ENCODE measurements at regions not wholly inside any gene's neighbourhood (a gene's known extent, or its start where the extent isn't known, plus 50 kb on each side); places are given as distances from the start of the nearest gene placed in this dataset.
"Not testable (repeated sequence)": the region's sequence is repeated elsewhere in the genome, so short reads cannot be mapped to it uniquely, and the experiment has no call there.

DNA sequence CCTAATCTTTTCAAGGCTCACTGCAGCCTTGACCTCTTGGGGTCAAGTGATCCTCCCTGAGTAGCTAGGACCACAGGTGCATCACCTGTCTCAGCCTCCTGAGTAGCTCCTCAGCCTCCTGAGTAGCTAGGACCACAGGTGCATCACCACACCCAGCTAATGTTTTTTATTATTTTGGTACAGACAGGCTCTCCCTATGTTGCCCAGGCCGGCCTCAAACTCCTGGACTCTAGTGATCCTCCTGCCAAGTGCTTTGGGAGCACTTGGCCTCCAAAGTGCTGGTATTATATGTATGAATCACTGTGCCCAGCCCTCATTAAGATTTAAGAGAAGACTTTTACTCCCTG, 58.5 kb upstream of the S1PR1 start:
- DNase-seq (no peak), ATAC-seq (no peak), FAIRE-seq (no peak)
- Histone ChIP-seq H3K36me3 (no peaks in the 10 kb centered on the region), H3K27me3 (no peaks in the 10 kb centered on the region), H3K9me3 (no peaks in the 10 kb centered on the region), H3K4me3 (no peak overlapping the region), H3K27ac (no peak overlapping the region), H3K4me1 (no peaks in the 10 kb centered on the region)
- TF ChIP-seq, protein P1, sequence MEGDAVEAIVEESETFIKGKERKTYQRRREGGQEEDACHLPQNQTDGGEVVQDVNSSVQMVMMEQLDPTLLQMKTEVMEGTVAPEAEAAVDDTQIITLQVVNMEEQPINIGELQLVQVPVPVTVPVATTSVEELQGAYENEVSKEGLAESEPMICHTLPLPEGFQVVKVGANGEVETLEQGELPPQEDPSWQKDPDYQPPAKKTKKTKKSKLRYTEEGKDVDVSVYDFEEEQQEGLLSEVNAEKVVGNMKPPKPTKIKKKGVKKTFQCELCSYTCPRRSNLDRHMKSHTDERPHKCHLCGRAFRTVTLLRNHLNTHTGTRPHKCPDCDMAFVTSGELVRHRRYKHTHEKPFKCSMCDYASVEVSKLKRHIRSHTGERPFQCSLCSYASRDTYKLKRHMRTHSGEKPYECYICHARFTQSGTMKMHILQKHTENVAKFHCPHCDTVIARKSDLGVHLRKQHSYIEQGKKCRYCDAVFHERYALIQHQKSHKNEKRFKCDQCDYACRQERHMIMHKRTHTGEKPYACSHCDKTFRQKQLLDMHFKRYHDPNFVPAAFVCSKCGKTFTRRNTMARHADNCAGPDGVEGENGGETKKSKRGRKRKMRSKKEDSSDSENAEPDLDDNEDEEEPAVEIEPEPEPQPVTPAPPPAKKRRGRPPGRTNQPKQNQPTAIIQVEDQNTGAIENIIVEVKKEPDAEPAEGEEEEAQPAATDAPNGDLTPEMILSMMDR (IDR thresholded peaks at IDR 0.05), result no peak
- intact Hi-C loops (cut with DNase I), result no loop called here
- WGBS, 2 donors, result 68 to 81% methylated on average over 1 of the region's 1 CpG

DNA sequence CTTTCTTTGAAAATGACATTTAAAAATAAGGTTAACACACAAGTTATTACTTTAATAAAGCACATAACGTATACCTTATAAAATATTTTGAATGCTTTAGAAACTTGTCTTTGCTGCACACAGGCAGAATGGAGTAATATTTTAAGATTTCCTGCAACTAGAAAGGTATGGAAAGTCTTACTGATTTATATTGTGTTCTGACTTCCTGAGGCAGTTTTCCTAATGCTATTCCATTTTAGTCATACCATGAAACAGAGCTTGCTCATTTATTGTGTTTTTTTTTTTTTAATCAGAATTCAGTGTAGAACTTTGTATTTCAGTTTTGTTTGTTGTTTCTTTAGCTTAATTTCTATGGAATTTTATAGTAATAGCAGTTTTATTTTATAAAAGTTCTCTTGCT, 60.9 kb upstream of the S1PR1 start:
- intact Hi-C loops (cut with DNase I), result no loop called here
- no peaks in the 10 kb centered on the region for H3K36me3 ChIP-seq
- H3K9me3 ChIP-seq, result no peaks in the 10 kb centered on the region
- TF ChIP-seq, protein P1 (IDR thresholded peaks at IDR 0.05), result no peak
- no peaks in the 10 kb centered on the region for H3K4me1 ChIP-seq
- H3K27me3 ChIP-seq, result no peaks in the 10 kb centered on the region
- H3K4me3 ChIP-seq, result no peak overlapping the region
- H3K27ac ChIP-seq, result no peak overlapping the region
- DNase-seq (no peak), FAIRE-seq (no peak), ATAC-seq (no peak)
- 54 to 74% methylated on average over 1 of the region's 1 CpG for WGBS, 2 donors

DNA sequence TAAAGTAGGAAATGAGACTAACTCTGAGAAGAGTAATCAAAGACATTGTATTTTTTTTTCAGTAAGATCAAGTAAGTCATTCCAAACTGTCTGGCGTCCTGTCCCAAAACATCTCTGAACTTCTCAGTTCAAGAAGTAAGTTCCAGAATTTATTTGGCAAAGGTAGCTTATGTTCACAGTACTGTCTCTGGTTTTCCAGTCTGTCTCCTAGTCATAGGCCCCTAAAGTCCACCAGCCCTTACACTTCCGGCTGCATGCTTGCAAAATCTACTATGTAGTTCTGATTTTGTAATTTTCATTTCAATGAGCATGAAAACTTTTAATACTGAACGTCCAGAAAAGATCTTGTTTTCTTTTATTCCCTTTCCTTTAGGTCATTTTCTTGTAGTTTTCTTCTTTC, 61.4 kb upstream of the S1PR1 start:
- intact Hi-C loops (cut with DNase I), result no loop called here
- TF ChIP-seq, protein P1 (IDR thresholded peaks at IDR 0.05), result no peak
- Histone ChIP-seq H3K27ac (no peak overlapping the region), H3K27me3 (no peaks in the 10 kb centered on the region), H3K4me1 (no peaks in the 10 kb centered on the region), H3K36me3 (no peaks in the 10 kb centered on the region), H3K9me3 (no peaks in the 10 kb centered on the region), H3K4me3 (no peak overlapping the region)
- DNase-seq (no peak), ATAC-seq (no peak), FAIRE-seq (no peak)
- 53 to 62% methylated on average over 3 of the region's 3 CpGs for WGBS, 2 donors

DNA sequence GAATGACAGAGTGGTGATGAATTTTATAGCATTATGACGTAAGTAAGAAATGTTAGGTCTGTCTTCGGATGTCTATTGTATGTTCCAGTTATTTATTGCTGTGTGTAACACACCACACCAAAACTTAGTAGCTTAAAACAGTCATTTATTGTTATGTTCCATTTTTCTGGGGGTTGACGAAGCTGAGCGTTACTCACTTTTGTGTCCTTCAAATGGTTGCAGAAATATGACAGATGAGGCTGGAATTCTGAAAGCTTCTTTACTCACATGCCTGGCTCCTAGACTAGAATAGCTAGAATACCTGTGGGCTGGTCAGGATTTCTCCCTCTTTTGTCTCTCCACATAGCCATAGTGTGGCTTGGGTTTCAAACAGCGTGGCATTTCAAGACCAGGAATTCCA, 62.1 kb upstream of the S1PR1 start:
- H3K27me3 ChIP-seq, result no peaks in the 10 kb centered on the region
- no peak overlapping the region for H3K27ac ChIP-seq
- FAIRE-seq, result no peak
- no peak overlapping the region for H3K4me3 ChIP-seq
- no peaks in the 10 kb centered on the region for H3K9me3 ChIP-seq
- TF ChIP-seq, protein P1 (IDR thresholded peaks at IDR 0.05), result no peak
- WGBS, 2 donors, result 77 to 80% methylated on average over 5 of the region's 5 CpGs
- no peak for DNase-seq
- intact Hi-C loops (cut with DNase I), result no loop called here
- no peak for ATAC-seq
- H3K4me1 ChIP-seq, result no peaks in the 10 kb centered on the region
- H3K36me3 ChIP-seq, result no peaks in the 10 kb centered on the region

DNA sequence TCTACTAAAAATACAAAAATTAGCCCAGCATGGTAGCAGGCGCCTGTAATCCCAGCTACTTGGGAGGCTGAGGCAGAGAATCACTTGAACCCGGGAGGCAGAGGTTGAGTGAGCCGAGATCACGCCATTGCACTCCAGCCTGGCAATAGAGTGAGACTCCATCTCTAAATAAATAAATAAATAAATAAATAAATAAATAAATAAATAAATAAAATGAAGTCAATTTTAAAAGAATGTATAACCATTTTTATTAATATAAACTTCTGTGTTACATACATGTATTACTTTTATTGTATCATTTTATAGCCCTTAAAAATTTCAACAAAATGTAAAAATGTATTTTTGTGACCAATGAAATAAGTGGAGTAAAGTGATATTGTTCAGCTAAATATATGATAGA, 62.5 kb upstream of the S1PR1 start:
- ATAC-seq; H3K9me3 ChIP-seq; H3K27ac ChIP-seq; DNase-seq; H3K4me3 ChIP-seq; H3K36me3 ChIP-seq; H3K4me1 ChIP-seq; intact Hi-C loops (cut with DNase I); FAIRE-seq; H3K27me3 ChIP-seq: not testable (repeated sequence)
- 90 to 95% methylated on average over 4 of the region's 4 CpGs for WGBS, 2 donors

DNA sequence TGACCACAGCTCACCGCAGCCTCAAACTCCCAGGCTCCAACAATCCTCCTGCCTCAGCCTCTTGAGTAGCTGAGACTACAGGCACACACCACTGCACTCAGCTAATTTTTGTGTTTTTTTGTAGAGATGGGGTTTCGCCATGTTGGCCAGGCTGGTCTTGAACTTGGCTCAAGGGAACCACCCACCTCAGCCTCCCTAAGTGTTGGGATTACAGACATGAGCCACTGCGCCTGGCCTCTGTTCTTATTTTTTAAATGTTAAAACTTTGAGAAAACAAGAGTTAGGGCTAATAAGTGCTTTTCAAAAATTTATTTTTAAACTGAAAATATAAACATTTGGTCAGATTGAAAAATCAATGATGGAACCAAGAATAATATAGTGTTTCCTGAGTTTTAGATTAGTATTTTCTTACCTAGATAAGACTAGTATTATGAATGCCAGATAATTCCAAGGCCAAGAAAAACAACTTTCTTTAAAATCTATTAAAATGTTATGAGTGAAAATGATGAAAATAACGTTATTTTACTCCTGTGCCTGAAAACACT, 66.2 kb upstream of the S1PR1 start:
- intact Hi-C loops (cut with DNase I), result no loop called here
- Histone ChIP-seq H3K4me3 (no peak overlapping the region), H3K27me3 (no peaks in the 10 kb centered on the region), H3K27ac (no peak overlapping the region), H3K36me3 (no peaks in the 10 kb centered on the region), H3K4me1 (no peaks in the 10 kb centered on the region), H3K9me3 (no peaks in the 10 kb centered on the region)
- ATAC-seq (no peak), DNase-seq (no peak), FAIRE-seq (no peak)
- WGBS, 2 donors, result 80 to 88% methylated on average over 4 of the region's 4 CpGs
- TF ChIP-seq, protein P1 (IDR thresholded peaks at IDR 0.05), result no peak
